CD4-positive, alpha-beta T cell treated with Interleukin-4 for 4 hours (primary cell): ENCODE measurements at regions not wholly inside any gene's neighbourhood (a gene's known extent, or its start where the extent isn't known, plus 50 kb on each side); places are given as distances from the start of the nearest gene placed in this dataset.
"Not testable (repeated sequence)": the region's sequence is repeated elsewhere in the genome, so short reads cannot be mapped to it uniquely, and the experiment has no call there.

Source experiments
- DNase-seq: peaks from one replicate; pipeline ENCODE4 v3.0.0-alpha.2; 2020

DNA sequence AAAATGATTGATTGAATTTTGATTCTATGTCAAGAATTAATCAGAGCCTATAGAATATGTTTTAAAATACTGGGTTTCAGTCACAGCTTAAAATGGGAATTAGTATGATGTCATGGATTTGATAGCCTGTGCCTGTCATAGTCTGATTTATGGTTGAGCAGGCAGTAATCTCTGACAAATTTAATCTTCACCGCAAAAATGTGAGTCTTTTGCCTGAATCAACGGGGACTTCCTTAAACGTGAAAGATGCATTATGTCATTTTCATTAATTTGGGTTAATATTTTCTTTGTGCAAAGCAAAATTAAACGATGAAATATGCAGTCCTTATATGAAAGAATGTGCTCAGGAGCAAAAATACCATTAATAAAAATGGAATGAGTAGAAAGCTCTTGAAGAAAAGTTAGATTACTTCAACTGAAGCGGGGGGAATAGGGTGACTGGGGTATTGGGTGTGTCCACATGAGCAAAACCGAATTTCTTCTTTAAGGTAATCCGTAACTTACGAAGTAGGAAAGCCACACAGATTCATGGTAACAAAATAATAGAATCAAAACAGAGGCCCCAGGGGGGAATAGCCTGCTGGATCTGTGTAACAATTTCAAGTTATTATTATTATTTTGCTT, 339.6 kb upstream of the NOX3 start:
- DNase-seq = no peak

DNA sequence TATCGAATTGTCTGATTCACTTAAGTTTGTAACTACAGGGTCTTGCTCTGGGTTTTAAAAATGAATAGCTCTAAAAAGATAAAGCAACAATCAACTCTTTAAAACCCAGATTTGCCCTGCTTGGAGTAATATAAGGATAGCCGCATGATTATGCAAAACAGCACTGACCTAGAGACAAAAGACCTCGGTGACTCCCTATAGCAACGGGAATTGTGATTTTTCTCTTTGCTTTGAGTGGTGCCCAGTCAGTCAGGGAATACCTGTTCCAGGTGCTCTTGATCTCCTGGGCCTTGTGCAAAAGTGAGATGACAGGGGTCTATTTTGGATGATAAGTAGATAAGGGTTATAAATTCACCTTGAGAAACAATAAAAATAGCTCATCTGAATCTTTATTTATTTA, 336.3 kb upstream of the NOX3 start:
- no peak for DNase-seq

DNA sequence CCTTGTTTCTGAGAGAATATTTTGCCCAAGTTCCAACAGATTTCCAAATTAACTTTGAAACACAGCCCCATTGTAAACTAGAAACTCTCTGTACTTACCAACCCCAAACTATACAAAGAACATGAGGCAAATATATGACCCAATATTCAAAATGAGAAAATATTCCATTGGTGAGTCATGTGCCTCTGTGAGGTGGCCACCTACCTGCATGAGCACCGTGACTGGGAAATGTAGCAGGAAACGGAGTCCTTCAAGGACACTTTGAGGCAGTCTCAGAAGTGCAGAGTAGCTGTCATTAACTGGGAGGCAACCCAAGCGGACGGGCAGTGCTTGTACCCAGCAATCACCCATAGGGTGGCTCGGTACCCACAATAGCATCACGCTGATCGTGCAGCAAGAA, 335.5 kb upstream of the NOX3 start:
- DNase-seq = no peak

DNA sequence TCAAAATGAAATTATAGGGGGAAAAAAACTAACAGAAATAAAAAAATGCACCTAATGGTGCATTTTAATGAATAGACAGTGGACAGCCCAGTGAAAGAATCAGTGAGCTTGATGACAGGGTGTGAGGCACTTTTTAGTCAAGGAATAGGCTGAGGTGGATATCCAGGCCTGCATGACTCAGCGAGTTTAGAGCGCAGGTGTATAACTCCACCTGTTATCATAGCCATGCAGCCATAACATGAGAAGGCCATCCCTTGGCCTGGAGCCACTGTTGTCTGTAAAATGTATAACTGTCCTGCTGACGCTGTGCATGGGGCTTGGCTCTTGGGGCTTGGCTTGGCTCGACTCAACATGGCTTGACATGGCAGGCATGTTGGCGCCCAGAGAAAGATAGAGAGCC, 331.5 kb upstream of the NOX3 start:
- DNase-seq = no peak

DNA sequence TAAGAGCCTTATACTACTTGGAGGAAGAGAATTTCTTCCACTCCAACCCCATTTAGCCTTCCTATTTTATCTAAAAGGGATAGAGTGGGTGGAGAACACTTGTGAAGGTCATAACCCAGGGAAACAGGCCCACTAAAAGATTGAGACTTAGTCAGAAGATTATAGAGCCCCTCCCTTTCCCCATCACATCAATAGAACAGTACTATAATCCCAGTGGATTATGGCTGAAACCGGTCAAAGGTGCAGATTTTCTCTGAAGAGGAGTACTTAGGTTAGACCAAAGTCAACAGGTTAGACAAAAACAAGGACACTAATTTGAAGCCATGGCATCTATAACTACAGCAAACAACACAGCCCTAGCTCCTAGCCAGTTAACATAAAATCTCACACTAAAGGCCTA, 330.9 kb upstream of the NOX3 start:
- DNase-seq = no peak

DNA sequence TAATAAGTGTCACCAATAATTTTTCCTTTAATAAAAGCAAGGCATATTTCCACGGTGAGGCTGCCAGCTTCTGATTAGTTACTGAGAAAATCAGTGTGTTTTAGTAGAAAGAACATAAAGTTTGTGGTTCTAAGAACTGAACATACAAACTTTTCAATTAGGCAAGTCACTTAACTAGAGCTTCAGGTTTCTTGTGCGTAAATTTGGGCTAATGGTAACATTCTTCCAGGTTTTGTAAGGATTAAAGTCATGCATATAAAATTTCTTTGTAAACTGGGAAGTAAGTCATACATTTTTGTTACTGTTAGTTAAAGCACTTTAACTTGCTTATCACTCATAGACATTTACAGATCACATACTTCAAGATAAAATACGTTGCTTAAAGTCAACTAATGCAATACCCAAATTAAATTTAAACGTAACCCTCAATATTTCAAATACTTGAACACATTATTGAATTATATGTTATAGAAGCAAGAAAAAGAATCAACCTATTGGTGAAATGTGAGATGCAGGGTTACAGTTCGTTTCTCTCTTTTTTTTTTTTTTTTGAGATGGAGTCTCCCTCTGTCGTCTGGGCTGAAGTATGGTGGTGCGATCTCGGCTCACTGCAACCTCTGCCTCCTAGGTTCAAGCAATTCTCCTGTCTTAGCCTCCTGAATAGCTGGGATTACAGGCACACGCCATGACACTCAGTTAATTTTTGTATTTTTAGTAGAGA, 327.3 kb upstream of the NOX3 start:
- DNase-seq = no peak

DNA sequence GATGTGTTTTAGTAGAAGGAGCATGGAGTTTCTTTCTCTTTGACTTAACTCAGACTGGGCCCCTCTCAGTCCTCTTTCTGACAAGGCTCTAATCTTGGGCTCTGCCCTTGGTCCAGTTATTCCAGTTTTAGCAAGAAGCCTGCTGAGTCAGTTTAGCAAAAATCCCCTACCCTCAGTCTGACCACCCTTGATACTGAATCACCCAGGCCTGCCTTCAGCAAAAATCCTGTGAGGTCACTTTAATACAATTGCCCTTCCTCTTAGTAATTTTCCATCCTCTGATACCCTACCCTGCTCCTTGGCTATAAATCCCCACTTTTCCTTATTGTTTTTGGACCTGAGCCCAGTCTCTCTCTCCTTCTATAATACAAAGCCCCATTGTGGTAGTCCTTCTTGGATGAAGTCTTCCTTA, 326.7 kb upstream of the NOX3 start:
- no peak for DNase-seq

DNA sequence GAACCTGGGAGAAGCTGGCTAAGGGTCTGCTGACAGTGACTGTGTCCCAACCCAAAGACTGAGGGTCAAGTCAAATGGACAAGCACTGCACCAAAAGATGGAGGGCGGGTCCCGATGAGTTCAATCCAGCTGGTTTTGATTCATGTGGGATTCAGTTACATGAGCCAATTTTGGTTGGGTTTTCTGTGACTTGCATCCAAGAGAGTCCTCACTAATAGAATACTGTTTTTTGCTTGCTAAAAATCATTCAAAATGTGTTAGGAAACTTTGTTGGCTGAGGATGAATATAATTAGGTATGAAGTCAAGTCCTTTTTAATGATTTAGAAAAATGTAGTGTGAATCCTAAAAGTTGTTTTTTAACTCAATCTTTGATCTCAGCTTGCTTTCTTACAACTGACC, 323.8 kb upstream of the NOX3 start:
- DNase-seq = no peak

DNA sequence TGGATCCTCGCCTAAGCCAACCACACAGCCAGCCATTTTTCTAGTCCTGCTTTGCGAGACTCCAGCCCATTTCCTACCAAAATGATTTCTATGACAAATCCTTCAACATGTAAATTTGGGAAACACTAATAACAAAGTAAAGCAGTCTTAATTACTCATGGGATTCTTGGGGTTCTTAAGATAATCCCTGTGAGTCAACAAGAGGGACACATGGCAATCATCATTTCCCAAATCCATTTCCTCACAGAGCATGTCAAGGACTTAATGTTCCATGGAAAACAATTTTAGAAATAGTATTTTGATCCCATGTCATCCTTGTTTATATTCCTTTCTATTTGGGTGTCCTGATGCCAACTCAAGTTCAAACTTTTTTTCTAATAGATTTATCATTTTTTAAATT, 322.7 kb upstream of the NOX3 start:
- DNase-seq = no peak

DNA sequence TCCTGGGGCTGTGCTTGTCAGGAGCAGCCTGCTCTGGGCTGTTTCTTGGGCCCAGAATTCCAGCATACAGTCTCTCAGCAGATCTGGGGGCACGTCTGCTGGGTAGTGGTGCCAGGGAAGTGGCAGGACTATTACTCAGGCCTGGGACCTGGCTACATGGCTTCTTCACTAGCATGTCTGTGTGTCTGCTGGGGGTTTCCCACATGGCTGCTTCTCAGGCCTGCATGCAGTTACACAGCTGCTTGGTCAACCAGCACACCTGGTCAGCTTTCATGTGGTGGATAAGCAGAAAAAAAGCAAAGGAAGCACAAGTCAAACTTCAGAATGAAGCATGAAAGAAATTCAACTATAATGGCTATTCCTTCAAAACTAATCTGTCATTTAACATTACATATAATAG, 316.2 kb upstream of the NOX3 start:
- no peak for DNase-seq

DNA sequence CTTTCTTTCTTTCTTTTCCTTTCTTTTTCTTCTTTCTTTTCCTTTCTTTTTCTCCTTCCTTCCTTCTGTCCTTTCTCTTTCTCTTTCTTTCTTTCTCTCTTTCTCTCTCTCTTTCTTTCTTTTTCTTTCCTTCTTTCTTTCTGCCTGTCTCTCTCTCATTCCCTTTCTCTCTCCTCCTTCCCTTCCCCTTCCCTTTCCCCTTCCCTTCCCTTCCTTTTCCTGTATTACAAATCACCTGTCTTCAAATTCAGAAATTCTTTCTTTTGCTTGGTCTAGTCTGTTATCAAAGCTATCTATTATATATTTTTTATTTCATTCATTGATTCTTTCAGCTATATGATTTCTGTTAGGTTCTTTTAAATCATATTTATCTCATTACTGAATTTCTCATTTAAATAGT, 315.2 kb upstream of the NOX3 start:
- no peak for DNase-seq

DNA sequence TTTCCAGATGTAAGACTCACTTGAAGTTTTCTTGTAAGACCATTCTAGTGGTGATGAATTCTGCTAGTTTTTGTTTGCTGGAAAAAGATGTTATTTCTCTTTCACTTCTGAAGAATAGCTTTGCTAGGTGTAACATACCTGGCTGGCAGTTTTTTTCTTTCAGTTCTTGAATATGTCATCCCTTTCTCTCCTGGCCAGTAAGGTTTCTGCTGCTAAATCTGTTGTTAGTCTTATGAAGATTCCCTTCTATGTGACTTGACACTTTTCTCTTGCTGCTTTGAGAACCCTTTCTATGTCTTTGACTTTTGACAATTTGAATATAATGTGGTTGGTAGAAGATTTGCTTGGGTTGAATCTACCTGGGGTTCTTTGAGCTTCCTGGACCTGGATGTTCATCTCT, 314.7 kb upstream of the NOX3 start:
- no peak for DNase-seq

DNA sequence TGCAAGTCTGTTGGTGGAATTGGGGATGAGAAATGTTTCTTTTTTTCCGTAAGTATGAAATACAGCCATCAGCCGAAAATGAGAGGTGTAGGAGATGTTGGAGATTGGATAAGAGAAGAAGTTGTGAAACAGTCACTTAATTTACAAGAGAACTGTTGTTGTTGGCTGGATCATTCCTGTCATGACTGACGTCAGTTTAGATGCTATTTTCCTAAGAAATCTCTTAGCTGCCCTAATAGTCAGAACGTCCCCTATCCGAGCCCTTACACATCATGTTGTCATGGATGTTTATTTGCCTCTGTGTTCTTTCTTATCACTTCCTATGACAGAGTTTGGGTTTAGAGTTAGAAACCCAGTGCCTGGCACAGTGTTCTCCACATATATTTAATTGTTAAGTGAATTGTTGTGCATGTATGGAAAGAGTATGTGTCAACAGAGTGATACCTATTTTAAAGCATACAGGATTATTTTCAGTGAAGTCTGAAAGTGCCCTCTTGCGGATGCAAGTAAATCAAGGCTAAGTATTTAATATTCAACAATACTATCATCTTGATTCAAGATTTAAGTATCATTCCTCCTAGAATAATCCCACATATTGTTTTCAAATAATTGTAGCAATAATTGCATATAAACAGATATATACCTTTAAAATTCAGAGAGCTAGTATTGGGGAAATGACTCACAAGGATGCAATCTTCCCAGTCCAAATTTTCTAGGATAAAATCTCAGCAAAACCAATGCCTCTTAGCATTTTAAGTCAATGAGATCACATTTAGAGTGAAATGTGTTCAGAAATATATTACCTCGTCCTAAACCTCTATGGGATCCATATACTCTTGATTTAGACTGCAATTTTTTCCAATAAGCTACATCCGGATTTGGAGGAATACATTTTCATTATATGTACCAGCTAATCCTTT, 309.9 kb upstream of the NOX3 start:
- no peak for DNase-seq

DNA sequence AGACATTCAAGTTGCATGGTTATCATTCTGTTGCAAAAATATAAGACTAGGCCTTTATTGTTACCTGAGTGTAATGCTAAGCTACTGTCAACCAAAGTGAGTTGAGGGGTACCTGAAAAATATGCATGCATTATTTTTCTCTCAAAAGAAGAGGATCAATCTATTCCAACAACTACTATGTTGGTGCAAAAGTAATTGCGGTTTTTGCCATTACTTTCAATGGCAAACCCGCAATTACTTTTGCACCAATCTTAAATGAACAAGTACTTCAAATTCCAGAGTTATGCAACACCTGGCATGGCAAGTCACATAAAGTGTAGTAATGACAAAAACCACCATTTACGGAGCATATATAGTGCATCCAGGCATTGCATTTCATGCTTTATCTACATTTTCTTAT, 307.0 kb upstream of the NOX3 start:
- no peak for DNase-seq

DNA sequence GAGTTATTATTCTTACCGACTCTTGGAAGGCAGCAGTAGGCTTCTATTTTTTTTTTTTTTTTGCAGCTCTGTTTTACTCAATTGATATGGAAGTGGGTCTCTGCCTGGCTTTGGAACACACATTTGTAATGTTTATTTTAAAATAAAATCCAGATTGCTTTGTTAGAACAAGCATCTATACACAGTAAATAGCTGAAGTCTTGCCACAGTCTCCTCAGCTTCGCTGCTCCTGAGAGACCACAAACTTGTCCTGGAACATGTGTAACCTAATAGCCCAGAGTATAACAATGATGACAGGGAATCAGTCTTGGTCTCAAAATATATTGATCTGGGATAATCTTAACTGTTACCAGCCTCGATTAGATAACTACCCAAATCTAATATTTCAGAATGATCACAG, 299.8 kb upstream of the NOX3 start:
- no peak for DNase-seq

DNA sequence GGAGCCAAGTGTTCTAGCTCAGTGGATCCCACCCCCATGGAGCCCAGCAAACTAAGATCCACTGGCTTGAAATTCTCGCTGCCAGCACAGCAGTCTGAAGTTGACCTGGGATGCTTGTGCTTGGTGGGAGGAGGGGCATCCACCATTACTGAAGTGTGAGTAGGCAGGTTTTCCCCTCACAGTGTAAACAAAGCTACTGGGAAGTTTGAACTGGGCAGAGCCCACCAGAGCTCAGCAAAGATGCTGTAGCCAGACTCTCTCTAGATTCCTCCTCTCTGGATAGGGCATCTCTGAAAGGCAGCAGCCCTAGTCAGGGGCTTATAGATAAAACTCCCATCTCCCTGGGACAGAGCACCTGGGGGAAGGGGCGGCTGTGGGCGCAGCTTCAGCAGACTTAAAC, 293.1 kb upstream of the NOX3 start:
- not testable (repeated sequence) for DNase-seq

DNA sequence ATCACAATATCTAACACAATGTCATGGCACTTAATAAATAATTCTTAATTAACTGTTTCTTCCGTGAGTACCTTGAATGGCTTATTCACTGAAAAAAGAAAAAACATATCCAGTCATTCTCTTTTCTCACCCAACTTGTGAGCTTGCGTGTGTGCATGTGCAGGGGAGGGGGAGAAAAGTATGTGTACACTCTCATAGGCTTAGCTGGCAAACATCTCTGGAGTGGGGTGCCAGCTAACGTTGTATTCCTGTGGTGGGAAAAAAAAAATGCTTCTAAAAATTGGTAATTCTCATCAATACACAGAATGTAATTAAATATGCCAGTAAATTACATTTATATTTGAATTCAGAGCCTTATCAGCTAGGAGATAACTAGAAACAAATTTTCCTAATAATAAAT, 291.9 kb upstream of the NOX3 start:
- DNase-seq = no peak

DNA sequence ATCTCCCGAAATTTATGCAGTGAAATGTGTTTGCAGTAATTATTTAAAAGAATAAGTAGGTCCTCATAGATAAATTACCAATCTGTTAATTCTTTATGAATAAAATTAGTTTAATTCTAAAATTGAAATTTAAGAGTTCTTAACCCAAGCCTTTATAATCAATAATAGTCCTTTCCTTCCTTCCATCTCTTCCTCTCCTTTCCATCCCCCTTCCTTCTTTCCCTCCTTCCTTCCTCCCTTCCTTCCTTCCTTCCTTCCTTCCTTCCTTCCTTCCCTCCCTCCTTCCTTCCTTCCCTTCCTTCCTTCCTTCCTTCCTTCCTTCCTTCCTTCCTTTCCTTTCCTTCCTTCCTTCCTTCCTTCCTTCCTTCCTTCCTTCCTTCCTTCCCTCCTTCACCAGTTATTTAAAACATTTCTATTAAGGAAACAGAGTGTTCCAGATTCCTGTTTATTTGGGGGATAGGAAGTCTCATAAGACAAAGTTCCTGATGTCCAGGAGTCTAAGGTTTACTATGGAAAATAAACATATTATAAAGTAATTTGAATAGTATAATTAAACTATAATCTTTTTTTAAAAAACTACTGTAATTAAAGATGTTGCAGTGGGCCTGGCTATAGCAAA, 285.3 kb upstream of the NOX3 start:
- no peak for DNase-seq

DNA sequence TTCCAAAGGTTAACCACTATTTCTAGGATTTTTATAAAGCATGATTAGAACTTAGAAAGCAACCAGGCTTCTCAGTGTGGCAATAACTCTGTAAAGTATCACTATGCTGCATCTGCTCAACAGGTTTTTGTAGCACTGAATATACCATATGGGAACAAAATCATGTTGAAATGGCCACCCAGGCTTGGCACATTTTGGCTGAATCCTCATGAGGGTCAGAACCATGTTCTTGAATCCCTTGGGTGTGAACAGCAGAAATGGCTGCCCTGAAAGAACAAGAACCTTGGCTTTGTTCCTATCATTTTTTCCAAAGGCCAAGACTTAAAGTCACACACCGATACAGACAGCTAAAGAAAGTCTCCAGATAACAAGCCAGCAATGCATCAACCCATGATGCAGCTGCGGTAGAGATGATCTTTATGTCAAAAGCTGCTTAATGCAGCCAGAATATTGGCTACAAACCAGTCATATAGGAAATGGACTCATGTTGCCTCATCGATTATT, 283.0 kb upstream of the NOX3 start:
- DNase-seq = no peak

DNA sequence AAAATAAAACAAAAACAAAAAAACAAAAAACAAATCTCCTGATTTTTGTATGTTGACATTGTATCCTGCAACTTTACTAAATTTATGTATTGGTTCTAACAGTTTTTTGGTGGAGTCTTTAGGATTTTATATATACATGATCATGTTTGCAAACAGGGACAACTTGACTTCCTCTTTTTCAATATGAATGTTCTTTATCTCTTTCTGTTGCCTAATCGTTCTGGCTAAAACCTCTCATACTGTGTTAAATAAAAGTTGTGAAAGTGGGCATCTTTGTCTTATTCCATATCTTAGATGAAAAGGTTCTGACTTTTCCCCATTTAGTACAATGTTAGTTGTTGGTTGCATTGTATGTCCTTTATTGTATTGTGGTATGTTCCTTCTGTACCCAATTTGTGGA, 261.7 kb upstream of the NOX3 start:
- DNase-seq = no peak

DNA sequence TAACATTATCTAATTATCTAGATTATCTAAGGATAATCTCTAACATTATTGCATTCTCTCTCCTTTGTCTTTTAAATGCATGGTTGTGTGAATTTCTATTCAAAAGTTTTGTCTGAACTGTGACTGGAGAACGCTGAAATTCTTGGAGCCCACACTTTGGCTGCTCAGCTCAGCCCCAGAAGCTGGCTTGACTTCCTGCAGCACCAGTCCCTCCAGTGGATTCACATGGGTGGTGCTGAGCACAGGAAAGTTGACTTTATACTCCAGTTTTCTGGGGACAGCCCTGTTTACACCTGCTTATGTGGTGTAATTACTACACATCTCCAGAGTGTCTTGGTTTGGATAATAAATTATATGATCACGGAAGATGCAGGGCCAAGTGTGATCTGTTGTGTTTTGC, 255.1 kb upstream of the NOX3 start:
- no peak for DNase-seq

DNA sequence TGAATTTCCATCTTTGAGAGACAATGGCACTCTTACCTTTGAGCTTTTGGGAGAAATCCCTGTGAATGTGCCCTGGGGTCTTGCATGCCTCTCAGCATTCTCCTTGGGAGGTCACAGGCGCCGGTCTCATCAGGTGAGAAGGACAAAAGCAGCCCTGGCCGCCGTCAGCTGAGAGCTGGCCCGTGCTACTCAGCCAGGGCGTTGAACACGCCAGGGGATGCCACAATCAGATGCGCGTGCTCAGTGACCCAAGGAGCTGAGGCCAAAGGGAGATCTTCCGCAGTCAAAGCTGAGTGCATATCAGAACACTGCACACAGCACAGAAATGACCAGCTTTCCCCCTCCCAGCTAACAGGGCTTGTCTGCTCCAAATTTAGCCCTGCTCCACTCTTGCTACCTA, 253.6 kb upstream of the NOX3 start:
- no peak for DNase-seq

DNA sequence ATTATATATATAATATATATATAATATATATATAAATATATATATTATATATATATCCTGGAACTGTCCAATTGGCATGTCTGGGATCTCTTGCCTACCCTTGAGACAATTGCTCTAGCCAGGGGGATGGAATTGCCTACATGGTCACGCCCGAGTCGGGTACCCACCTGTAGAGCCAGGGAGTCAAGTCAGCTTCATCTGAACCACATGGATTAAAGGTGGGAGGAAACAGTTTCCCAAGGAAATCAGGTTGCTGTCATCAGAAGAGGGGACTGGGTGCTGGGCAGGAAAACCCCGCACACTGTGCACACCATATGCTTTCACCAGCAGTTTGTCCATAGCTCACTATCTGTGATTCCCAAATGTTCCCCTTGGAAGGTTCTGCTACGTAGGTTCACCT, 252.5 kb upstream of the NOX3 start:
- DNase-seq = no peak
